Naive thymus-derived CD4-positive, alpha-beta T cell (primary cell): ENCODE measurements at regions not wholly inside any gene's neighbourhood (a gene's known extent, or its start where the extent isn't known, plus 50 kb on each side); places are given as distances from the start of the nearest gene placed in this dataset.

Experiments used
- ATAC-seq: fragments of 150-1000 bp; cut with Tn5 transposase; 2 replicates; pipeline ENCODE4 v1.10.0; 2021; ENCODE audit warnings: mild to moderate bottlenecking, moderate library complexity
- CTCF ChIA-PET: fragments of 350-600 bp; sonication (Branson Sonifier 250); formaldehyde crosslinking; loops from one replicate; lab custom pipeline; 2021; ENCODE audit warnings: antibody characterized with exemption; lab: Charles Lee
- POLR2A ChIA-PET: fragments of 350-600 bp; sonication (Branson Sonifier 250); formaldehyde crosslinking; loops from one replicate; lab custom pipeline; 2021; ENCODE audit warnings: antibody characterized with exemption, inconsistent platforms; lab: Charles Lee
- DNase-seq, 9 donors: peaks; one replicate each; pipeline versions ENCODE4 v3.0.0 to v3.0.0-alpha.2; 2020 to 2022; ENCODE audit warnings: mixed read lengths in 1 of 9
- H3K27ac ChIP-seq: one replicate; pipeline ENCODE4 v1.7.0; 2013; ENCODE audit warnings: mild to moderate bottlenecking, low read depth, low read length, moderate library complexity
- H3K27me3 ChIP-seq, 2 donors: one replicate each; pipeline ENCODE4 v1.7.0; 2013; ENCODE audit warnings: low read length in 2 of 2, mild to moderate bottlenecking in 2 of 2, moderate library complexity in 2 of 2; ENCODE audit not compliant: control insufficient read depth in 2 of 2, insufficient read depth in 2 of 2
- H3K36me3 ChIP-seq, 3 experiments: 1 replicate in 2 of 3; 2 replicates in 1 of 3; pipeline ENCODE4 v1.7.0; 2013; ENCODE audit warnings: low read length in 3 of 3, mild to moderate bottlenecking in 3 of 3, moderate library complexity in 1 of 3; ENCODE audit not compliant: insufficient read depth in 3 of 3, control insufficient read depth in 2 of 3
- H3K4me1 ChIP-seq, 2 donors: one replicate each; pipeline ENCODE4 v1.7.0; 2013; ENCODE audit warnings: low read length in 2 of 2, mild to moderate bottlenecking in 2 of 2, moderate library complexity in 1 of 2; ENCODE audit not compliant: control insufficient read depth in 2 of 2, insufficient read depth in 2 of 2
- H3K4me3 ChIP-seq: 2 replicates; pipeline ENCODE4 v1.7.0; 2013; ENCODE audit warnings: mild to moderate bottlenecking, low read length
- H3K9me3 ChIP-seq, 3 experiments: 1 replicate in 2 of 3; 2 replicates in 1 of 3; pipeline ENCODE4 v1.7.0; 2013; ENCODE audit warnings: low read length in 3 of 3; ENCODE audit not compliant: control insufficient read depth in 2 of 3
- H3K27ac Mint-ChIP-seq, 9 donors: one replicate each; pipeline ENCODE4 v1.8.0; 2020 to 2022; ENCODE audit warnings: mixed read lengths in 9 of 9, mild to moderate bottlenecking in 8 of 9, moderate library complexity in 5 of 9, inconsistent platforms in 2 of 9
- H3K27me3 Mint-ChIP-seq, 5 donors: one replicate each; pipeline ENCODE4 v1.8.0; 2021 to 2022; ENCODE audit warnings: mixed read lengths in 5 of 5, mild to moderate bottlenecking in 1 of 5
- H3K36me3 Mint-ChIP-seq, 5 donors: one replicate each; pipeline ENCODE4 v1.8.0; 2020 to 2022; ENCODE audit warnings: mixed read lengths in 5 of 5, mild to moderate bottlenecking in 3 of 5, inconsistent platforms in 1 of 5
- H3K4me1 Mint-ChIP-seq, 7 donors: one replicate each; pipeline ENCODE4 v1.8.0; 2020 to 2022; ENCODE audit warnings: mixed read lengths in 7 of 7, mild to moderate bottlenecking in 3 of 7, inconsistent platforms in 1 of 7
- H3K4me3 Mint-ChIP-seq, 10 donors: one replicate each; pipeline ENCODE4 v1.8.0; 2020 to 2022; ENCODE audit warnings: mild to moderate bottlenecking in 10 of 10, mixed read lengths in 10 of 10, moderate library complexity in 6 of 10, inconsistent platforms in 2 of 10
- H3K9me3 Mint-ChIP-seq, 11 donors: one replicate each; pipeline ENCODE4 v1.8.0; 2020 to 2022; ENCODE audit warnings: mixed read lengths in 11 of 11, mild to moderate bottlenecking in 4 of 11, inconsistent platforms in 1 of 11, moderate library complexity in 1 of 11
- intact Hi-C, 2 donors: fragments of 100-400 bp; cut with micrococcal nuclease; formaldehyde crosslinking; loops; one replicate each; pipeline ENCODE4 v1.15.1; 2023

GRCh38 chr14:97948841-97949240, 1151.7 kb downstream of the VRK1 start:
- H3K27me3 ChIP-seq, result no peaks in the 10 kb centered on the region
- peak overlapping the region in 1 of 9 donors; percentile 28 for H3K27ac Mint-ChIP-seq
- DNase-seq, result no peak
- peaks cover 0 to 92% (median 69%) of the 10 kb centered on the region in 7 donors for H3K4me1 Mint-ChIP-seq
- peaks cover 0 to 10% (median 0%) of the 10 kb centered on the region in 11 donors for H3K9me3 Mint-ChIP-seq
- no peaks in the 10 kb centered on the region for H3K27me3 Mint-ChIP-seq
- no peak overlapping the region for H3K27ac ChIP-seq
- H3K4me3 Mint-ChIP-seq, result no peak overlapping the region
- no peaks in the 10 kb centered on the region for H3K9me3 ChIP-seq
- H3K36me3 Mint-ChIP-seq, result peaks cover 17 to 76% (median 58%) of the 10 kb centered on the region in 5 donors
- ATAC-seq, result no peak
- ChIA-PET CTCF (interaction anchor here (0.6 to 1.0 kb wide), 2 partner anchors 24 to 25 kb away, joined by 3 to 4 read pairs; no protein-coding TSS in a partner anchor), POLR2A (no interaction called here)
- H3K4me3 ChIP-seq, result no peak overlapping the region
- intact Hi-C loops, result no loop called here
- no peaks in the 10 kb centered on the region for H3K4me1 ChIP-seq
- peaks cover 0 to 31% (median 0%) of the 10 kb centered on the region in 3 experiments for H3K36me3 ChIP-seq

- peaks cover 0 to 80% (median 67%) of the 10 kb centered on the region in 7 donors for H3K4me1 Mint-ChIP-seq
- intact Hi-C loops, result no loop called here
These were observed 1159.6 kb downstream of the VRK1 start for GRCh38 chr14:97956581-97957340.

GRCh38 chr14:97959251-97959650, 1162.1 kb downstream of the VRK1 start:
- no peak overlapping the region for H3K4me3 Mint-ChIP-seq
- no peaks in the 10 kb centered on the region for H3K27me3 Mint-ChIP-seq
- H3K4me1 ChIP-seq, result peaks cover 0 to 5% of the 10 kb centered on the region in 2 donors
- H3K9me3 Mint-ChIP-seq, result peaks cover 0 to 26% (median 13%) of the 10 kb centered on the region in 11 donors
- H3K4me3 ChIP-seq, result no peak overlapping the region
- ChIA-PET POLR2A (no interaction called here), CTCF (no interaction called here)
- H3K9me3 ChIP-seq, result no peaks in the 10 kb centered on the region
- H3K36me3 ChIP-seq, result peaks cover 0 to 81% (median 22%) of the 10 kb centered on the region in 3 experiments
- intact Hi-C loops, result no loop called here
- ATAC-seq (no peak), DNase-seq (no peak)
- no peaks in the 10 kb centered on the region for H3K27me3 ChIP-seq
- peak overlapping the region in 1 of 9 donors; percentile 18 for H3K27ac Mint-ChIP-seq
- H3K27ac ChIP-seq, result no peak overlapping the region
- peaks cover 54 to 94% (median 84%) of the 10 kb centered on the region in 5 donors for H3K36me3 Mint-ChIP-seq
- H3K4me1 Mint-ChIP-seq, result peaks cover 4 to 80% (median 66%) of the 10 kb centered on the region in 7 donors

More at GRCh38 chr14:97956581-97957340, 1159.6 kb downstream of the VRK1 start:
- ChIA-PET CTCF (no interaction called here), POLR2A (interaction anchor here (1.4 kb wide), 1 partner anchor 232 kb away, joined by 4 read pairs; no protein-coding TSS in a partner anchor)
- Histone ChIP-seq H3K27ac (no peak overlapping the region), H3K9me3 (no peaks in the 10 kb centered on the region), H3K4me3 (no peak overlapping the region), H3K36me3 (peaks cover 0 to 56% (median 22%) of the 10 kb centered on the region in 3 experiments), H3K27me3 (no peaks in the 10 kb centered on the region), H3K4me1 (no peaks in the 10 kb centered on the region)
- no peak for DNase-seq
- no peaks in the 10 kb centered on the region for H3K27me3 Mint-ChIP-seq
- H3K4me3 Mint-ChIP-seq, result peak overlapping the region in 3 of 10 donors; percentile 4 to 72 (median 55)
- peaks cover 46 to 87% (median 80%) of the 10 kb centered on the region in 5 donors for H3K36me3 Mint-ChIP-seq
- ATAC-seq, result no peak
- H3K9me3 Mint-ChIP-seq, result peaks cover 0 to 26% (median 13%) of the 10 kb centered on the region in 11 donors
- peak overlapping the region in 5 of 9 donors; percentile 5 to 71 (median 24) for H3K27ac Mint-ChIP-seq

- H3K27me3 Mint-ChIP-seq, result no peaks in the 10 kb centered on the region
- H3K4me3 Mint-ChIP-seq, result no peak overlapping the region
- H3K36me3 Mint-ChIP-seq, result peaks cover 50 to 94% (median 87%) of the 10 kb centered on the region in 5 donors
- H3K27me3 ChIP-seq, result no peaks in the 10 kb centered on the region
- H3K4me1 Mint-ChIP-seq, result peaks cover 4 to 80% (median 66%) of the 10 kb centered on the region in 7 donors
- peak overlapping the region in 2 of 9 donors; percentile 18 to 77 for H3K27ac Mint-ChIP-seq
- no peak for DNase-seq
- H3K36me3 ChIP-seq, result peaks cover 0 to 80% (median 22%) of the 10 kb centered on the region in 3 experiments
- POLR2A ChIA-PET, result interaction anchor here (0.7 kb wide), 1 partner anchor 75 kb away, joined by 3 read pairs; no protein-coding TSS in a partner anchor
- CTCF ChIA-PET, result no interaction called here
- H3K27ac ChIP-seq, result no peak overlapping the region
- H3K9me3 ChIP-seq, result no peaks in the 10 kb centered on the region
- intact Hi-C loops, result no loop called here
- ATAC-seq, result no peak
- no peak overlapping the region for H3K4me3 ChIP-seq
- H3K4me1 ChIP-seq, result peaks cover 4 to 15% of the 10 kb centered on the region in 2 donors
- peaks cover 0 to 26% (median 12%) of the 10 kb centered on the region in 11 donors for H3K9me3 Mint-ChIP-seq
These were observed 1163.3 kb downstream of the VRK1 start for GRCh38 chr14:97960436-97960835.

- intact Hi-C loops, result loop anchor here in 1 of 2 donors (10.0 kb wide), 1 partner anchor 965 kb away; no protein-coding TSS in a partner anchor
- peaks cover 0 to 35% (median 5%) of the 10 kb centered on the region in 3 experiments for H3K36me3 ChIP-seq
- no peaks in the 10 kb centered on the region for H3K27me3 ChIP-seq
- Mint-ChIP-seq H3K36me3 (peaks cover 40 to 82% (median 74%) of the 10 kb centered on the region in 5 donors), H3K27ac (peak overlapping the region in 8 of 9 donors; percentile 79 to 98 (median 90)), H3K27me3 (no peaks in the 10 kb centered on the region), H3K9me3 (peaks cover 0 to 31% (median 4%) of the 10 kb centered on the region in 11 donors), H3K4me3 (peak overlapping the region in 8 of 10 donors; percentile 17 to 89 (median 44)), H3K4me1 (peaks cover 28 to 97% (median 93%) of the 10 kb centered on the region in 7 donors)
- no peak for ATAC-seq
- no peaks in the 10 kb centered on the region for H3K9me3 ChIP-seq
- H3K4me3 ChIP-seq, result no peak overlapping the region
- no peak overlapping the region for H3K27ac ChIP-seq
- no peak for DNase-seq
- peaks cover 26 to 73% of the 10 kb centered on the region in 2 donors for H3K4me1 ChIP-seq
- ChIA-PET CTCF (no interaction called here), POLR2A (no interaction called here)
These were observed 1173.0 kb downstream of the VRK1 start for GRCh38 chr14:97970222-97970621.

GRCh38 chr14:97975216-97975615, 1178.0 kb downstream of the VRK1 start:
- POLR2A ChIA-PET, result interaction anchor here (1.1 to 1.8 kb wide), 3 partner anchors 20 to 1296 kb away, joined by 3 to 8 read pairs (median 6); partner anchors contain the start of gene BCL11B
- peak overlapping the region; percentile 85 to 99 (median 93) for H3K4me3 Mint-ChIP-seq
- Histone ChIP-seq H3K27me3 (no peaks in the 10 kb centered on the region), H3K27ac (peak overlapping the region; percentile 85), H3K9me3 (no peaks in the 10 kb centered on the region), H3K36me3 (no peaks in the 10 kb centered on the region), H3K4me1 (peaks cover 31 to 52% of the 10 kb centered on the region in 2 donors), H3K4me3 (peak overlapping the region; percentile 91)
- H3K4me1 Mint-ChIP-seq, result peaks cover 53 to 74% (median 65%) of the 10 kb centered on the region in 7 donors
- peak overlapping the region; percentile 68 to 99 (median 92) for H3K27ac Mint-ChIP-seq
- CTCF ChIA-PET, result no interaction called here
- DNase-seq (peak in 3 of 9 donors; percentile 12 to 30 (median 19)), ATAC-seq (no peak)
- H3K27me3 Mint-ChIP-seq, result no peaks in the 10 kb centered on the region
- intact Hi-C loops, result loop anchor here (5.0 to 10.0 kb wide), 12 partner anchors 178 to 1442 kb away; no protein-coding TSS in a partner anchor
- H3K9me3 Mint-ChIP-seq, result peaks cover 0 to 11% (median 3%) of the 10 kb centered on the region in 11 donors
- H3K36me3 Mint-ChIP-seq, result peaks cover 26 to 55% (median 46%) of the 10 kb centered on the region in 5 donors
